Ovary (tissue), 7 donors: ENCODE measurements at regions not wholly inside any gene's neighbourhood (a gene's known extent, or its start where the extent isn't known, plus 50 kb on each side); places are given as distances from the start of the nearest gene placed in this dataset.

Source experiments
- DNase-seq, 5 donors: peaks; one replicate each; pipeline ENCODE4 v3.0.0-alpha.2; 2019 to 2020
- H3K27ac ChIP-seq, 2 donors: fragments of 200-600 bp; one replicate each; pipeline versions ENCODE4 v1.5.1 to v1.8.0; 2019 to 2022
- H3K27me3 ChIP-seq: fragments of 200-600 bp; one replicate; pipeline ENCODE4 v1.8.0; 2022
- H3K36me3 ChIP-seq: fragments of 200-600 bp; sonication (generic); one replicate; pipeline ENCODE4 v1.5.1; 2019
- H3K4me1 ChIP-seq: one replicate; pipeline ENCODE4 v1.8.1; 2013; ENCODE audit warnings: mild to moderate bottlenecking, moderate library complexity; ENCODE audit not compliant: insufficient read depth
- H3K4me3 ChIP-seq: fragments of 200-600 bp; sonication (generic); one replicate; pipeline ENCODE4 v1.5.1; 2017
- H3K9me3 ChIP-seq, 2 donors: fragments of 200-600 bp in 1 of 2; sonication (generic) in 1 of 2; one replicate each; pipeline versions ENCODE4 v1.5.1 to v1.8.1; 2013 to 2019; ENCODE audit warnings: mild to moderate bottlenecking in 1 of 2, moderate library complexity in 1 of 2
- EP300 ChIP-seq: sonication (generic); formaldehyde crosslinking; IDR thresholded peaks from one replicate; pipeline ENCODE4 v1.6.1; 2017; ENCODE audit warnings: antibody characterized with exemption
- POLR2A ChIP-seq: fragments of 450-650 bp; IDR thresholded peaks from one replicate; pipeline ENCODE4 v1.6.1; 2017; ENCODE audit warnings: antibody characterized with exemption, mild to moderate bottlenecking, moderate library complexity
- WGBS, 3 donors: extraction: QIAGEN DNeasy Blood & Tissue Kit in 1 of 3; methylation state at CpG; one replicate each; pipeline versions ENCODE4 v1.1.5 to v1.1.7; 2013 to 2017; 5-methylcytosine and 5-hydroxymethylcytosine counted together
- intact Hi-C, 4 donors: fragments of 100-400 bp; cut with DNase I; formaldehyde crosslinking; loops; one replicate each; pipeline versions ENCODE4 v1.11.0 to v1.15.1; 2022 to 2023
- TF ChIP-seq, protein P1 (sequence below), 3 donors: fragments of 450-650 bp in 2 of 3; fragments of 200-600 bp in 1 of 3; IDR thresholded peaks; one replicate each; pipeline versions ENCODE4 v1.5.1 to v1.8.0; 2016 to 2022; ENCODE audit warnings: antibody characterized with exemption in 3 of 3, mild to moderate bottlenecking in 1 of 3
- donor health status: DM: no; HTN: no; CAD: no; lungs with moderate emphysema.
- donor health status: DM: no; HTN: no; CAD: no.
- donor health status: Bipolar disorder and iron deficiency.
- donor health status: DM: no; HTN: no; CAD: no.
- donor health status: DM: yes; HTN: yes; CAD: no.

DNA sequence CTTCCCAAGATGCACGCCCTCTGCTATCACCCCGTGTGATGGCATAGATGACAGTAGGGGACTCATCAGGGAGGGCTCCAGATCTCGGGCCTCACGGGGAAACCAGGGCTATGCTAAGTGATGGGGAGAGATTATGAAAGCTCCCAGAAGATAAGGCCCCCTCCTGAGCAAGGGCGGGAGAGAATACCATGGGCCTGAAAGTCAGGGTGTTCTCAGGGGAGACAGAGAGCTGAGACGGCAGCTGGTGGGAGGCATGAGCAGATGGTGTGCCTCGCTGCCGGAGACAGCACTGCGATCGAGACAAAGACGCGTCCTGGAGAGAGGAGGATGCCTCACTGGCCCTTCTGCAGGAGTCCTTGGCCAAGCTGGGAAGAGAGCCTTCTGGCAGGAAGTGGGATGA lies 106.5 kb upstream of the ADPGK start:
- Histone ChIP-seq H3K4me1 (no peaks in the 10 kb centered on the region), H3K36me3 (no peaks in the 10 kb centered on the region), H3K4me3 (no peak overlapping the region), H3K27ac (no peak overlapping the region), H3K9me3 (no peaks in the 10 kb centered on the region), H3K27me3 (no peaks in the 10 kb centered on the region)
- intact Hi-C loops, result no loop called here
- 38 to 42% (median 42%) methylated on average over 12 of the region's 12 CpGs for WGBS, 3 donors
- TF ChIP-seq EP300, result no peak
- no peak for TF ChIP-seq POLR2A
- TF ChIP-seq, protein P1, sequence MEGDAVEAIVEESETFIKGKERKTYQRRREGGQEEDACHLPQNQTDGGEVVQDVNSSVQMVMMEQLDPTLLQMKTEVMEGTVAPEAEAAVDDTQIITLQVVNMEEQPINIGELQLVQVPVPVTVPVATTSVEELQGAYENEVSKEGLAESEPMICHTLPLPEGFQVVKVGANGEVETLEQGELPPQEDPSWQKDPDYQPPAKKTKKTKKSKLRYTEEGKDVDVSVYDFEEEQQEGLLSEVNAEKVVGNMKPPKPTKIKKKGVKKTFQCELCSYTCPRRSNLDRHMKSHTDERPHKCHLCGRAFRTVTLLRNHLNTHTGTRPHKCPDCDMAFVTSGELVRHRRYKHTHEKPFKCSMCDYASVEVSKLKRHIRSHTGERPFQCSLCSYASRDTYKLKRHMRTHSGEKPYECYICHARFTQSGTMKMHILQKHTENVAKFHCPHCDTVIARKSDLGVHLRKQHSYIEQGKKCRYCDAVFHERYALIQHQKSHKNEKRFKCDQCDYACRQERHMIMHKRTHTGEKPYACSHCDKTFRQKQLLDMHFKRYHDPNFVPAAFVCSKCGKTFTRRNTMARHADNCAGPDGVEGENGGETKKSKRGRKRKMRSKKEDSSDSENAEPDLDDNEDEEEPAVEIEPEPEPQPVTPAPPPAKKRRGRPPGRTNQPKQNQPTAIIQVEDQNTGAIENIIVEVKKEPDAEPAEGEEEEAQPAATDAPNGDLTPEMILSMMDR (IDR thresholded peaks at IDR 0.05), result no peak
- DNase-seq, result no peak

DNA sequence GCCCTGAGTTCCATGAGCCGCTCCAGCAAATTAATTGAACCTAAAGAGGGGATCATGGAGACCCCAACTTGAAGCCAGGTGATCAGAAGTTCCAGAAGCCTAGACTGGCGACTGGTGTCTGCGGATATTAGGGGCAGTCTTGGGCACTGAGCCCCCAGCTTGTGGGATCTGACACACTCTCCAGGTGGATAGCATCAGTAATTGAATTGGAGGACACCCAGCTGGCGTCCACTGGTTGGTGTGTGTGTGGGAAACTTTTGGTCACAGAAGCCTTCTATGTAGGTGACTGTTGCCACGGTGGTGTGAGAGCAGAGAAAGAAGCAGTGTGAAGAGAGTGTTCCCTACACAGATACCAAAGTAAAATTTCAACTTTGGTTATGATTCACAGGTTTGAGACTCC lies 106.0 kb upstream of the ADPGK start:
- no peak for TF ChIP-seq EP300
- TF ChIP-seq POLR2A, result no peak
- TF ChIP-seq, protein P1 (IDR thresholded peaks at IDR 0.05), result no peak
- Histone ChIP-seq H3K27ac (no peak overlapping the region), H3K9me3 (no peaks in the 10 kb centered on the region), H3K36me3 (no peaks in the 10 kb centered on the region), H3K4me3 (no peak overlapping the region), H3K27me3 (no peaks in the 10 kb centered on the region), H3K4me1 (no peaks in the 10 kb centered on the region)
- no peak for DNase-seq
- WGBS, 3 donors, result 82 to 84% (median 82%) methylated on average over 5 of the region's 5 CpGs
- intact Hi-C loops, result no loop called here

DNA sequence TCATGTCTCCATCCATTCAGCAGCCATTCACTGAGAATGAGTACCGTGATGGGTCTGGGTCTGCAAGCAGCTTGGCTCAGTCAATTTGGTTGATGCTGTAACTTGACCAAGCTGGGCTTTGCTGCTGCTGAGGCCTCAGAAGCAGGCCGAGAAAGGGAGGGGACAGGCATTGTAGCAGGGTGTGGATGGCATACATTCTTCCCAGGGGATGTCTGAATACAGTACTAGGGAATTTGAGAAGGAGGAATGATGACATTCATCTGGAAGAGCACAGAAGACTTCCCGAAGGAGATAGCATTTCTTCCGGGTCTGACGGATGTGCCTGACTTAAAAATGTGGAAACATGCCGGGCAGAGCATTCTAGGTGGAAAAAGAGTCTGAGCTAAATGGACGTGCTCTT lies 105.3 kb upstream of the ADPGK start:
- WGBS, 3 donors, result 87 to 91% (median 88%) methylated on average over 7 of the region's 7 CpGs
- intact Hi-C loops, result no loop called here

DNA sequence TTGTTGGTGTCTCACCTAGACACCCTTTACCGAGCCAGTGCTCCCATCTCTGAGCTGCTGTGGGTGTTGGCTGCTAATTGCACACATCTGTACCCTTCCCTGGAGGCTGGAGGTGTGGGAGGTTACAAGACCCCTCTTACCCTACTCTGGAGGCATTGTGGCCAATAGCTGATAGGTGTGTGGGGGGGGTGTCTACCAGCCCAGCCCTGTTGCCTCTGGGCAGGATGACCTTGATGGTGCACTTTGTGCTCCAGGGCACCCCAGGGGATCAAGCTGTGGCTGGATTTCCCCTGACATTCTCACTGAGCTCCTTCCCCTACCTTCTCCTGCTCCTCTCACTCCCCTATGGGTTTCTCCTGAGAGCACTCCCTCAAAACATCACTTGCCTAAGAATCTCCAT lies 104.7 kb upstream of the ADPGK start:
- Histone ChIP-seq H3K9me3 (no peaks in the 10 kb centered on the region), H3K4me1 (no peaks in the 10 kb centered on the region), H3K27me3 (no peaks in the 10 kb centered on the region), H3K36me3 (no peaks in the 10 kb centered on the region), H3K27ac (no peak overlapping the region), H3K4me3 (no peak overlapping the region)
- DNase-seq, result no peak
- 69 to 79% (median 76%) methylated on average over 1 of the region's 1 CpG for WGBS, 3 donors
- intact Hi-C loops, result no loop called here
- no peak for TF ChIP-seq EP300
- TF ChIP-seq POLR2A, result no peak
- TF ChIP-seq, protein P1 (IDR thresholded peaks at IDR 0.05), result no peak

More for the DNA sequence above, 105.3 kb upstream of the ADPGK start:
- Histone ChIP-seq H3K27me3 (no peaks in the 10 kb centered on the region), H3K9me3 (no peaks in the 10 kb centered on the region), H3K4me1 (no peaks in the 10 kb centered on the region), H3K4me3 (no peak overlapping the region), H3K27ac (no peak overlapping the region), H3K36me3 (no peaks in the 10 kb centered on the region)
- TF ChIP-seq POLR2A, result no peak
- TF ChIP-seq EP300, result no peak
- TF ChIP-seq, protein P1 (IDR thresholded peaks at IDR 0.05), result no peak
- DNase-seq, result no peak

DNA sequence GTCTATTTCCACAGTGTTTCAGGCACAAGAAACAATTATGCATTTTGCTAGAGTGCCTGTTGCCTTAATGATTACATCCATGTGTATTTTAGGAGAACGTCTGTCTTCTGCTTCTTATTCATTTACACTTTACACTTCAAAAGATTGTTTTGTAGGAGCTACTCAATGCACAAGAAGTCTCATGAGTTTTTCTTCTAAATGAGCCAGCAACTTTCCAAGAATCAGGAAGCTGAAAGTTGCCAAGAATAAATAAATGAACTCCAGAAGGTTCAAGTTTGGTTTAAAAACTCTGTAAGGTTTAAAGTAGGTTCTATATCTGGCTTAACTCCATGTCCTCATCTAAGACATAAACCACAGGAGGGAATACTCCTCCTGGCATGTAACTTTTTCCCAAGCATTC lies 103.8 kb upstream of the ADPGK start:
- H3K36me3 ChIP-seq, result no peaks in the 10 kb centered on the region
- WGBS, 3 donors, result 9 to 28% (median 20%) methylated on average over 1 of the region's 1 CpG
- no peak for DNase-seq
- H3K4me1 ChIP-seq, result no peaks in the 10 kb centered on the region
- TF ChIP-seq EP300 (no peak), POLR2A (no peak)
- TF ChIP-seq, protein P1 (IDR thresholded peaks at IDR 0.05), result no peak
- H3K27me3 ChIP-seq, result no peaks in the 10 kb centered on the region
- H3K4me3 ChIP-seq, result no peak overlapping the region
- intact Hi-C loops, result no loop called here
- H3K27ac ChIP-seq, result no peak overlapping the region
- no peaks in the 10 kb centered on the region for H3K9me3 ChIP-seq
